ENCODE measurements at regions not wholly inside any gene's neighbourhood (a gene's known extent, or its start where the extent isn't known, plus 50 kb on each side); places are given as distances from the start of the nearest gene placed in this dataset.

DNA sequence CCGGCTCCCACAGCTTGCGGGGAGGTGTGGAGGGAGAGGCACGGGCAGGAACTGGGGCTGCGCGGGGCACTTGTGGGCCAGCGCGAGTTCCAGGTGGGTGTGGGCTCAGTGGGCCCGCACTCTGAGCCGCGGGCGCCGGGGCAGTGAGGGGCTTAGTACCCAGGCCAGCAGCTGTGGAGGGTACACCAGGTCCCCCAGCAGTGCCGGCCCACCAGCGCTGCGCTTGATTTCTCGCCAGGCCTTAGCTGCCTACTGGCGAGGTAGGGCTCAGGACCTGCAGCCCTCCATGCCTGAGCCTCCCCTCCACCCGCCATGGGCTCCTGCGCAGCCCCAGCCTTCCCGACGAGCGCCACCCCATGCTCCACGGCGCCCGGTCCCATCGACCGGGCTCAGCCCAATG lies 337.9 kb upstream of the ACVR2A start:
- no peak for DNase-seq (ENCODE audit: low read depth in 2 of 2)

DNA sequence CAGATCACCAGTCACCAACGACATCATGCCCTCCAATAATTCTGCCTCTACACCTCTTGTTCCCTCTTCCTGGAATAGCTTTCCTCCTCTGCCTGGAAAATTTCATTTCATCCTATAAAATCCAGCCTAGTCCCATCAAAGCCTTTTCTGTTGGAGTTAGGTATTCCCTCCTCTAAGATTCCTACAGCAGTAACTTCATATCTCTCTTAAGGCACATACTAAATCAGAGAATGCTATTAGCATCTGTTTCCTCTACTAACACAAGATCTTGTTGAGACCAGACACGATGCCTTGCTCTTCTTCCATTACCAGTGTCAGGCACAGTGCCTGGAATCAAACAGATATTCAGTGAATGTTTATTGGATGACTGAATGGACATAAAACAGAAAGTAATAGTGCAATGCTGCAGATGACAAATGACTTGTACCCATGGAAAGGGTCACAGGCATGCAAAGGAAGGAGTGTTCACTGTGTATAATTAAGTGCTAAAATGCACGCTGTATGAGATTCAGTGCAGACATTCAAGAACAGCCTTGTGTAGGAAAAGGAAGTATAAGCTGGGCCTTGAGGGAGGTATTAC lies 342.0 kb upstream of the ACVR2A start:
- DNase-seq (ENCODE audit: low read depth in 2 of 2), result no peak

DNA sequence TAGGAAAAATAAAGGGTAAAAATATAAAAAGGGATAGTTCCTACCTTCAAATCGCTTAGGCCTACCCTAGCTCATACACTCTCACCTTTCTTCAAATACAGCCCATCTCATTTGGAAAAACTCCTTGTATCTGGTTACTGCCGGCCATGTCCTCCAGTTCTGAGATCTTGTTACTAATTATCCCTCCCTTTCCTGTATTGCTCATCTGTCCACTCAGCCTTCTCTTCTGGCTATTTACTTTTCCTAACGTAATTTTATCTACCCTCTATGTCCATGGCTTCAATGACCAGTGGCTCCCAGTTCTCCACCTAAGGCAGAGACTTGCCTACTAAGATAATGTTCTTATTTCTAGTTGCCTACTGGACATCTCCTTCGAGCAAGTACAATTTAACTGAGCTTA lies 342.9 kb upstream of the ACVR2A start:
- no peak for DNase-seq (ENCODE audit: low read depth in 2 of 2)

DNA sequence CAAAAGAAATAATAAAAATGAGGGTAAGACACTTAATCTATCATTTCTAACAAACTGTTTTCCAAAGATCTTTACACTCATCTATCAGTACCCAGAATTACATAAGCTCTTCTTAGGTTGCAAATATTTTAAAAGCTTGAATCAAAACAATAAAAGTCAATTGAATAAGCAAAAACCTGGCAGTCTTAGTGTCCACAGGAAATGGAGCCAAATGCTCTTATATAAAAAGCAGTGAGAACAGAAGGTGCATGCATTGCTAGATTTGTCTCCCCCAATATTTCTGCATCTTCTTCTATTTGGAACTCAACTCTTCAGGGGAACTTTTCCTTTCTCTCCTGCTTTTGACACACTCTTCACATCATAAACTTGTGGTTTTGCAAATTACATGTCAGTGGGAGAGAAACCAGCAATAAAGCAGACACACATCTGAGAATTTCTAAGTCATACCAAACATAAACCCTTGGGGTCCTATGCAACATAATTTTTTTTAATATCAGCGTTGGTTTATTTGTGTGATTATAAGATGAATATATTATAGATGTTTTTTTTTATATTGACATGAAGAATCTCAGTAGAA lies 343.9 kb upstream of the ACVR2A start:
- DNase-seq (ENCODE audit: low read depth in 2 of 2), result no peak

DNA sequence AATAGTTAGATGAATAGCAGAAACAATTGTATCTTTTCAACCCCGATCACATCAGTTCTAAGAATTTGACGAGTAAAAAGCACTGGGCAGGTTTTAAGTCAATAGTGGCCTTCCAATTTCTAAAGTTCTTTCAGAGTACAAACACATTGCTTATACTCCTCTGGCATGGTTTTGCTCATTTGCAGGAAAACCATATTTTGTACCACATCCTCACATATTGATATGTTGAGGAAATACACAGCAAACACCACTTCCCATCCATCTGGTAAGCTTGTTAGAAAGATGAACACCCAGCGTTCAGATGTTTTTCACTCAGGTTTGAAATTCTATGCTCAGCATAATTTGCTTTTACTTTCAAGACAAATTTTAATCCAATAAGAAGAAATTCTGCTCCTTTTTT lies 344.6 kb upstream of the ACVR2A start:
- no peak for DNase-seq (ENCODE audit: low read depth in 2 of 2)

DNA sequence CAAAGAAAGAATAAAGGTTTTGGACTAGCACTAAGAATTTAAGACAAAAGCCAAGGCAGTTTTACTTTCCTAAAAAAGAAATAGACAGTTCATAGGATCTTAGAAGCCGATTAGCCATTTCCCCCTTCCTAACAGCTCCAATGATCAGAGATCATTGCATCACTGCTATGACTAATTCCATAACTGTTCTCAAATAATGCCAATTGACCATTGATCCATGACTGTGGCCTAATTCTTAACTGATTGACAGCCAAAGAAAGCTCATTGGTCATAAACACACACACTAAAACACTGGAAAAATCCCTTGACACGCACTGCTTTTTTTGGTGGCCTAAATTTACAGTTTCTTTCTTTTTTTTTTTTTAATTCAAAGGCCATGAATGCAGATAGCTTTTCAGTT lies 345.0 kb upstream of the ACVR2A start:
- DNase-seq (ENCODE audit: low read depth in 2 of 2), result no peak

DNA sequence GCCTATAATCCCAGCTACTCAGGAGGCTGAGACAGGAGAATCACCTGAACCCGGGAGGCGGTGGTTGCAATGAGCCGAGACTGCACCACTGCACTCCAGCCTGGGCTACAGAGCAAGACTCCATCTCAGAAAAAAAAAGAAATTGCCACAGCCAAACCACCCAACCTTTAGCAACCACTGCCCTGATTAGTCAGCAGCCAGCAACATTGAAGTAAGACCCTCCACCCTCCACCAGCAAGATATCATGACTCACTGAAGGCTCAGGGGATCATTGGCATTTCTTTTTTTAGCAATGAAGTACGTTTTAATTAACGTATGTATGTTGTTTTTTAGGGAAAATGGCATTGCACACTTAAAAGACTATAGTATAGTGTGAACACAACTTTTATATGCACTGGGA lies 349.1 kb upstream of the ACVR2A start:
- no peak for DNase-seq (ENCODE audit: low read depth in 2 of 2)

DNA sequence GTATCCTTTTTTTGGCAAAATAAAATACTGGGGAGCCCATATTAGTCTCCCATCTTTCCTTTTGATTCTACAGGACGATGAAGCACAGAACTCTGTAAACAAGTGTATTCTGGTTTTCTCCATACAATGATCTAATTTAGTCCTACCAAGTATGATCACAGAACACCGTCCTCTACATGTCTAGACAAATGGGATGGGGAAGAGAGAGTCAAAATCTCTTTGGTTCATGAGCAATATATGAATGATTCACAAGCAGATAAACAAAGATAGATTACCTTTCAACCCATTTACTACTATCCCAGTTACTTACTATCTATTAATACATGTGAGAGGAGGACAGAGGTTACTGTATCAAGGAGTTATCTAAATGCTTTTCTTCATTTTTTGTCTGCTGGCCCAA lies 352.4 kb upstream of the ACVR2A start:
- no peak for DNase-seq (ENCODE audit: low read depth in 2 of 2)

DNA sequence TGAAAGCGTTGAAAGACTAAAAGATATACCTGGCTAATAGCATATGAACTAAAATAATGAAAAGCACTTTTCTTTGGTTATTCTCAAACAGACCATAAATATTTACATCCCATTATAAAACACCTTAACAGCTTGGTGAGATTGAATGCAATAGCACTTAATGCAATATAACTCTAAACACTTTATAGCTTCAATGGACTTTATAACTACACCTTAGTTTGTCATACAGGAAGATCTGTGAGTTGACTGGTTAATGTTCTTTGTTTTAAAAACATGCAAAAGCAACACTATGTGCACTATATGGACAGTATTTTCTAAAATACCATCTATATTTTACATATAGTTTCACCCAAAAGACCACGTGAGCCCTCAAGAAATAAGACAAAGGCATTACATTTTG lies 353.3 kb upstream of the ACVR2A start:
- no peak for DNase-seq (ENCODE audit: low read depth in 2 of 2)

DNA sequence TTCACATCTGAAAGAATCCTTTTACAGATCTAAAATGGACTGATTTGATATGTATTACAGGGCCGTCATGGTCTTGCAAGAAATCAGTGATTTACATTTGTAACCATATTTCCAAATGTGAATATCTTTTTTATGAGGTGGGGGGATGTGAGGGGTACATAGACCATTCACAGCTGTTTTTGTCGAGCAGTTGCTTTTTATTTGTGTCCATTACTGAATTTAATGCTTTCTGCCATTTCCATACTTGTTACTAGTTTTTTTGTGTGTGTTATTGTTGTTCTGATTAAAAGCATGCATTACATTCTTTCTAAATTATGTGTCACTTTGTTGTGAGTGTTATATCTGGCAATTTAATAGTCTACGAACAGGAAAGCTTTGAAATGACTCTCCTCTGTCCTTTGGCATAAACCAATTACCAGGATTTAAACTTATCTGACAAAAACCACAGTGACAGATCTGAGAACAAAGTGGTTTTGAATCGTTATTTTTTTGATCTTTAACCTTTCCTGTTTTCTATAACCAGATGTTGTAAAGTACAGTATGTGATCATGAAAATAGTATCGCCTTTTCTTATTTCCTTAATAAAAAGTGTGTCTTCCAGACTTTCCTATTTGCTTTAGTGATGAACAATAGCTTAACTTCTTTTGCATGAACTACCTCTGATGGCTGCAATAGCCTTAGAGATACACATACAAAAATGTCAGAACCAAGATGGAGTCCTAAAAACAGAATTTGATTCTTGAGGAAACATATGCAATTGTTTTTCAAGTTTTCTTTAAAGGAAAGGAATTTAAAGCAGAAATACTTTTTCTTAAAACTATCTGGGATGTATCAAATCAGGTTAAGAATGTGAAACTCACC lies 354.2 kb upstream of the ACVR2A start:
- DNase-seq (ENCODE audit: low read depth in 2 of 2), result no peak

DNA sequence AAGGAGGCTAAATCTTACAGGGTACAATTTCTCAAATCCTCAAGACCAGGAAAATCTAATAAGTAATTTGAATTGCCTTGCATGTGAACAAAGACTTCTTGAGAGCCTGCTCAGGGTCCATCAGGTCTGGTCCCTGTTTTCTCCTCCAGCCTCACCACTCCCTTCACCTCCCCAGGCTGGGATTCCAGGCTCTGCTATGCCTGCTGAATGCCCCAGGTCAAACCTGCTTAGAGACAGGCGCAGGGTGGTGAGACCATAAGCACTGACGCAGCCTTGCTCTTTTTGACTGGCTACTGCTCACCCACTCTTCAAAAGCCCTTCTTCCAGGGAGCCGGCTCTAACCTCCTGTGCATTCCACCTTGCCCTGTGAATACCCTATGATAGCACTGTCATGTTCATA lies 356.4 kb upstream of the ACVR2A start:
- no peak for DNase-seq (ENCODE audit: low read depth in 2 of 2)

DNA sequence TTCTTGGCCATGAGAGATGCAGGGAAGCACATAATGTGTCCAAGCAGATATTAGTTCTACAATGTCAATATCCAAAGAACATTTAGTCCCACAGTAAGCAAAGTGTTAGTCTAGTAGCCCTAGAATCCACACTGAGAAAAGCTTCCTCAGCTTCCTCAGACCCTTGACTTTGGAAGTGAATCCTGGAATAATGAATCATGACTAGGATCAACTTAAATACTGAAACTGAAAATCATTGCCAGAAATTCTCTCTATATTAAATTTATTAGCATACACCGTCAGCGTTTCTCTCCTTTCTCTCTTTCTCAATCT lies 356.9 kb upstream of the ACVR2A start:
- DNase-seq (ENCODE audit: low read depth in 2 of 2), result no peak

DNA sequence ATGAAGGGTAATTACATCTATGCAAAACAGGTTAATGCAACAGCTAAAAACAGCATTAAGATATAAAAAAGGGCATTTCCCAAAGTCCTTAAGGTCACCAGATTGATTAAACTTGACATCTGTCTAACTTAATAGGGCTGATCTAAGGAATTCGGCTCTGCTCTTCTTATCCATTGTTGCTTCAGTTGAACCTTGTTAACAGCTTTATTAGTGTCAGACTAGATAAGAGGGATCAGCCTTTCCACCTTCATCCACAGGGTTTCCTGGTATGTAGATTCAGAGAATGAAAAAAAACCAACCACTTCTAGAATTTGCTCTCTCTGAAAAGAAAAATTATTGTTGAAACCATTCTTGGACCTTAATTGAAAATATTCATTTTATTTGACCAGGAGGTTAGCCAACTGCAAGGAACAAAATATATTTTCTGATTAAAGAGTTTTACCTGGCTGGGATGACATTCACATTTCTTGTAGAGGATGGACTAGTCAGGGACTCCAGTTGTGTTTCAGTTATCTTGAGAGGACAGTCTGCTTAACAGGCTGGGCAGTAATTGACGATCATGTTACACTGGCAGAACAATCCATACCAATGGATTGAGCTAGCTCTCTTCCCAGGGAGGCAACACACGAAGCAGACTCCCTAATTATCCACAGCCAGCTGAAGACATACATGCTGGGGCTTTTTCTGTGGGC lies 357.4 kb upstream of the ACVR2A start:
- no peak for DNase-seq (ENCODE audit: low read depth in 2 of 2)

DNA sequence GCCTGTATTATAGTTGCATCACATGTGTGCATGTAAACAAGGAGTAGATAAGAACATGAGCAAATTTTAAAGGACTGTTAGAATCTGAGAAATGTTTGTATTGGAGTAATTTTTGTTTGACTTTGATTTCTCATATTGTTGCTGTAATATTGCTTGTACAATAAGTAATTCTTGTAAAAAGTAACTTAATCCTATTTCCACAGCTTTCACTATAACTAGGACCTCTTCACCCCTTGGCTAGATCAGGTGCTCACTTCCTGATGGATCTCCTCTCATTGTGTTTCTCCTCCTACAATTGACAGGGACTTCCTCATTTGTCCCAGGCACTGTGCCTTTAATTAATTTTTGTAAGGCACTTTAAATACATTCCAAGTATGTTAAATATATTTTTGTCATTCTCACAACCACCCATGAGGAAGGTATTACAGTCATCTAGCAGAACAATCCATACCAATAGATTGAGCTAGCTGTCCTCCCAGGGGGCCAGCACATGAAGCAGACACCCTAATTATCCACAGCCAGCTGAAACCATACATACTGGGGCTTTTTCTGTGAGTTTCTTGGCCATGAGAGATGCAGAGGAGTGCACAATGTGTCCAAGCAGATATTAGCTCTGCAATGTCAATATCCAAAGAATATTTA lies 359.5 kb upstream of the ACVR2A start:
- no peak for DNase-seq (ENCODE audit: low read depth in 2 of 2)

DNA sequence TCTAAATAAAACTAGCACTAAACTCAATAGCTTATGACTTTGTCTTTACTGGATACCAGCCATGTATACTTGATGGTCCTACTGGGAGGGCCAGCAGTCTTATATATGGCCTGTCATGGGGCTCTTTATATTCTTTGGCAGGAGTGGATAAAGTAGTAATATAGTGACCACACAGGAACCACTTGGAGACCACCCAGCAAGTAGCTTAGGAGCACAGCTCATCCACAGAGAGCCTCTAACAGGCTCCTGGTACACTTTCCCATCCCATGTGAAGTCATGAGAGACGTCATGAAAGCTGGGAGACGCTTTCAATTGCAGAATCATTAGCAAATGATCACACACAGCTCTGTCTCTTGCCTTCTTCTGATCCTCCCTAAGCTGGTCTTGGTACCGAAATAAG lies 360.9 kb upstream of the ACVR2A start:
- DNase-seq (ENCODE audit: low read depth in 2 of 2), result no peak

DNA sequence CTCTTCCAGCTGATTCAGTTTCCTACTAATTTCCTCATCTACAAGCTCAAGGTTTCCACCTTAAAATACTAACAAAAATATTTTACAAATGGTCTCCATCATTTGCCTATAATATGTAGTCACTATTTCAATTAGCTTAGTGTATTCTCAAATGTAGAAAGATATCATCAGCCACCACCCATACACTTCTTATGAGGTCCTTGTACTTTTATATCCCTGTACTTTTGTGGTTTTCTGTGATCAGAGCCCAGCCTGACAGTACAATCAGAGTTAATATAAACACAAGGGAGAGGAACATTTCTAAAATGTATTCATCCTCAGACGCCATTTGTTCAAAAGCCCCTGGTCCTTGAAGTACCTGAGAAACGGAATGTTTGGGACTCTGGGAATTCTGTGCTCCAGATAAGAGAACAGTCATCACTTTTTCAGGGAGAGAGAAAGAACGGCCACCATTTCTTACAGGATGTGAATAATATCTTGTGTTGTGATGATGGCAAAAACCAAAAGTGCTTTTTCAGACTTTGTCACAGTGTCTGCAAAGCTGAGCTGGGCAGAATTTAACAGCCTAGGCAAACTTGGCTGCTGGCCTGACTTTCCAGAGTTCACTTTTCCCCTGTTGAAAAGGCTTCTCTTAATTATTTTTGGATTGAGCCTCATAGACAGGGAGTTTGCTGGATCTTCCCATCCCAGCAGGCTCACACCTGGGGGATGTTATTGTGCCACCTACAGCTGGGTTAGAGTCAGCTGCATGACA lies 361.7 kb upstream of the ACVR2A start:
- DNase-seq (ENCODE audit: low read depth in 2 of 2), result no peak

DNA sequence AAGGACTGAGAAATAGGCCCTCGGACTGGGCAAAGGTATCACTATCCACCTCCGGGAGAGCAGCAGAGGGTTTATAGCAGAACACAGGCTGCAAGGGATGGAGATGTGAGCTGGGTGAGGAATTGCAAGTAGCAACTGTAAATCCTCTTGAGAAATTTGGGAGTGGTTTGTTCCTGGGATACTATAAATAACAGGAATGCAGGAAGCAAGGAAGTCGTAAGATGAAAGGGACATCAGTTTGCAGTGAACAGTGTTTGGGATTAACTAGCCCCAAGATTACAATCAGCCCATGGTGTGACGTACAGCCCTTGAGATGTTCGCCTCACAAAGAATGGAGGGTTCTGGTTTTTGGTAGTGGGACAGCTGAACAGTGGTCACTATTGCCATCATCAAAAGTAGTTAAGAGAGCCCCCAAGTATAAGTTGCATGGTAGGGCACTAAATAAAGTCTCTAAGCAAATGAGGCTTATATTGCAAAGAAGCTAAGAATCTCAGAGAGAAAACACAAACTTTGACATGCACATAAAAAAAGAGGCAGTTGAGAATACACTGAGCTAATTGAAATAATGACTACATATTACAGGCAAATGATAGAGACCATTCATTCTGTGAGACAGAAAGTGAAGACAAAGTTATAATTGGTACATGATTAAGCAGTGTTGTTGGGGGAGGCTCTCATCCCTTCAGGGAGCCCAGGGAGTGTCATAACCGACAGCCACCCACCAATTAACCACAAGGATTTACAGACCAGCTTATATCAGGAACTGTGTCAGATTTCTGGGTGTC lies 362.5 kb upstream of the ACVR2A start:
- no peak for DNase-seq (ENCODE audit: low read depth in 2 of 2)

DNA sequence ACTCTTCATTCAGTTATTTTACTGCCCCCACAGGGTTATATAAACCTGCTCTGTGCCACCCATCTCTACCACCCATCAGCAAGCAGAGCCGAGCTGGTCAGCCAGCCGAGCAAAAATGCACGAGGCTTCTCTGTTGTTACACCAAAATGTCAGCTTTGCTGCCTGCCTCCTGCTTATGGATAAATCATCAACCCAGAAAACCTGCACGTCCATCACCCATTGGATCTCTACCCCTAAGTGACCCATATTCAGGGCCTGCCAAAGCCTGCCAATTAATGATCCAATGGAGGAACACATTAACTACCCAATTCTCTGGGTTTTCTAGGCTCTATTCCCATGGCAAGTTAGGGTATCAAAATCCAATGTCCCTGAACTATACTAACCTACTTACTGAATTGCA lies 365.5 kb upstream of the ACVR2A start:
- DNase-seq (ENCODE audit: low read depth in 2 of 2), result no peak

DNA sequence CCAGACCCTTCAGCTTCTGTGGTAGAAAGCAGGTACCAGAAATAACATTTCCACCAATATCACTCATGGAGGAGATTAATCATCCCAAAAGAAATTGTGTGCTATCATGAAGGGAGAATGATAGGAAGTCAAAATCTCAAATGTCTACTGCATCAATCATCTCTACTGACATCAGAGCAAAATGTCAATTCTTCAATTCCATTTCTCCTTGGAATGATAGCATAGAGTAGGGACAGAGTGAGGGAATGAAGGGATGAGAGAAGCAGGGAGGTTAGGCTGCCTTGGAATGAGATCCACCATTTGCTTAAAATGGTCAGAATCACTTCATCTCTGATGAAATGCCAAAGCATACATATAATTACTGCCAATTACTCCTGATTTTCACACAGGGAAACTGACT lies 371.8 kb upstream of the ACVR2A start:
- DNase-seq (ENCODE audit: low read depth in 2 of 2), result no peak

DNA sequence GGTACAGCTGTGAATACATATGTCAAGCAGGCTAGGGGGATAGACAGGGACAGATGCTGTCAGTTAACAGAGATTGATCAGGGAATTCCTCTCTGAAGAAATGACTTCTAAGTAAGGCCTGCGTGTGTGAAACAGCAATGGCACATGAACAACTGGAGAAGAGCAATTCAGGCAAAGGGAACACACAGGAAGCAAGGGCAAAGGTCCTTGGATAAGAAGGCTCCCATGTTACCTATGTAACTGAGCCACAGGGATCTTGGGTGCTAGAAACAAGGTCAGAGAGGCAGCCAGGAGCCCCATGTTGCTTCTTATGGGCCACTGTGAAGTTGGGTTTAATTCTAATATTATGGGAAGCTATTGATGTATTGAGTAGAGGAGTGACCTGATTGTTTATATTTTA lies 373.7 kb upstream of the ACVR2A start:
- DNase-seq (ENCODE audit: low read depth in 2 of 2), result no peak

DNA sequence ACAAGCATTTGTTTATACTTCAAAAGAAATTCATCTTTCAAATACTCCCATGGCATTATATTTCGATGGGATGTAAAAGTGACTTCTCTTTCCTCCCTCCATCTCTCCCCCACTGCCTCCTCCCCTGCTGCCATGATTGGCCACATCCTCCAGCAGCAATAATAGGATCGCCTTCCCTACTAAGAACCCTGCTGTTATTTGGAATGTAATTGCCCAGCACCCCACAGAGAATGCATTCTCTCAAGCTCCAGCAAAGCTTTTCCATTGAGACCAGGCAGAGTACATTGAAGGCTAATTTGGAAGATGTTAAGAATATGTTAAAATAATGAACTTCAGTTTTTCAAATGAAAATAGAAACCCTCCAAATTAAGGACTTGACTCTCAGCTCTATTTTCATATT lies 375.4 kb upstream of the ACVR2A start:
- DNase-seq (ENCODE audit: low read depth in 2 of 2), result no peak
